GM21390 (cell line): ENCODE measurements at regions not wholly inside any gene's neighbourhood (a gene's known extent, or its start where the extent isn't known, plus 50 kb on each side); places are given as distances from the start of the nearest gene placed in this dataset.

Source experiments
- ATAC-seq: cut with Tn5 transposase; IDR thresholded peaks from one replicate; pipeline ENCODE4 v1.9.1; 2021; ENCODE audit not compliant: unreplicated experiment

DNA sequence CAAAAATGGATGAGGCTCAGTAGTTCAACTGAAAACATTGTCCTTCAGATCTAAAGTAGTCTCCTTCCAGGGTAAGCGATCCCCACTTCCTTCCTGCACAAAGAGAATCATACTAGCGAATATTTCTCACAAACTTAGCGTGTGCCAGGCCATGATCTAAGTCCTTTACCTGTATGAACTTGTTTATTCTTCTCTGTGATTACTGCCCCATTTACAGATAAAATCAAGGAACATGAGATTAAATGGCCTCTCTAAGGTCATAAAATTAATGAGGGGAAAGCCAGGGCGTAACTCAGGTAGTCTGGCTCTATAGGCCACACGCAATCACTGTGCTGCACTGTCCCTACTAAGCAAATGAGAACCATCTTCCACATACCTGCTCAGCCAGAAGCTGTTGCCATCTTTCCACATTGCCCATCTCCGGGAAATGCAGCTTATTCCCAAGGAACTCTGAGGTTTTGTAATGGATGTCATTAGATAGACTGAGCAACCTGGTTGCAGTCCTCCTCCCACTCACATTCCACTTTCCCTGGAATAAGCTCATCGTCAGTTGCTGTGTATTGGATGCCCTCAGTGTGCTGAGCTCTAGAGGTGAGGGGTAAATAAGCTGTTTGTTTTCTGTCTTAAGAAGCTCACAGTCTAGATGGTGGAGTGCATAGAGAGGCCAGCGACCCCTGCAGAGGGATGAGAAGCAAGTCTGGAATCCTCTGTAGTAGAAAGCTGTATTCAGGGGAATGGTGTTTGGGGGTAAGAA, 146.3 kb downstream of the SNX19 start:
- ATAC-seq = no peak

DNA sequence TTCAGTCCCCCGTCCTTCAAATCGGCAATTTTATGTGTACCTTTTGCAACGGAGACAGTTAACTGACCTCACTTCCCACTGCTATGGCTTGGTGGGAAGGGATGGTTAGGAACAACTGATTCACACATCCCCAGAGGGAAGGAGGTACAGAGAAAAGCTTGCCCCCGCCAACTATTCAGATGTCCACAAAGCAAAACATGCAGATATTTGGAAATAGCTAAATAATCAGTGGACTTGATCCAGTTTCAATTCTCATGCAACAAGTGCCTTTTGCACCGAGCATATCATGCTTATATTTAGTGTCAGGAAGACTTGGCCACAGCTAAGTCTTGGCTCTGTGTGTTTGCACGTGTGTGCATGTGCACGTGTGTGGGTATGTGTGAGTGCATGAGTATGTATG, 144.6 kb downstream of the SNX19 start:
- ATAC-seq = no peak

DNA sequence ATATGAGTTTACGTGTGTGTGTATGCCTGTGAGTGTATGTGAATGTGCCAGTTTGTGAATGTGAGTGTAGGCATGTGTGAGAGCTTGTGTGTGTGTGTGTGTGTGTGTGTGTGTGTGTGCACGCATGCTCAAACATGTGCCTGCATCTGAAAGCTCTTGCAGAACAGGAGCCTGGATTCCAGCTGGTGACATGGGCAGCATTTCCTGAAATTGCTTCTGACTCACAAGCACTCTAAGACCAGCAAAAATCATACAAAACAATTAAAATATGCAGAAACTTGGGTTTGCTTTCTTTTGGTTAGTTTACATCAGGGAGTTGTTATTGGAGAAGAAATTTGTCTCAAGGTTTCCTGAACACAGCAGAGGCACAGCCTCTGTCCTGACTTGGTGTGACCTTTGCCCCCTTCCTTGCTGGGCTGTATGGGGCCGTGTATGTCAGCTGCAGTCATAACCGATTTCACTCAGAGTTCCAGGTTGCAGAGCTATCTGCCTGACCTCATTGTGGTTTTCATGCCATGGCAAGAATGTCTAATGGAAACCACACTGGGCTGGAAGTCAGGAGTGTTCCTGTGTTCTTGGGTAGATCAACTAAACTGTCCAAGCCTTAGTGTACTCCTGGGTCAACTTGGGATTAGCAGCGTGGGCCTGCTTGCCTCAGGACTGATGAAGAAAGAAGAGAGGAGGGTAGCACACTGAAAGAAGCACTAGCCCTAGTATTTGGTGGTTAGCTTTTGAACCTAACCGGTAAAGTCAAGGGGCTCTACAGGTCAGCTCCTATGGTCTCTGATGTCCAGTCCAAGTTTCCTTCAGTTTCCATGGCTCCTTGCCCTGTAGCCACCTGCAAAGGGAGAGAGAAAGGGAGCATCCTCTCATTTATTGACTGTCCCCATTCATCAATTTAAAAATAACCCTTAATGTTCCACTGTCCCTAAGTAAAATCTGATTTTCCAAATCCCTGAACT, 143.7 kb downstream of the SNX19 start:
- ATAC-seq = no peak

DNA sequence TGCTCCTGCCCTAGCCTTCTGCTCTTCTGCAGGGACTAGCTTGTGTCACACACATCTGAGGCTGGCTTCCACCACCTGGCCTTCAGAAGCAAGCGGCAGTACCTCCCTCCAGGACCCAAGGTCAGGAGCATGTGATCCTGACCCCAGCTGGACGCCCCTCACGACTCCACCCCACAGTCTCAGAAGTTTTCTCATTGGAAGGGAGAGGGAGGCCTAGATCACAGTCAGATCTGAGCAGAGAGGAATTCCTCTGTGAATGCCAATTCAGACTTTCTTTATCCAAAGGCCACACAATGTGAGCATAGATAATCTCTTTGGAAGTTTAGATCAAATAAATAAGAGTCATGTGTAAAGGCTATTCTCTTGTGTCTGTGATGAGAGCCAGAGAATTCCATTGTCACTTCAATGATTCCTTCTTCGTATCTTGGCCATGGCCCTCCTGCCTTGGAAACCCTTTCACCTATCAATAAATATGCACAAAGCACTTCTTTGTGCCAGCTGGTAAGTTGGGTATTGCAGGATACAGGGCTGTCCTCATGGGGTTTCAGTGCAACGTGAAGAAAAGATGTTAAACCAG, 142.9 kb downstream of the SNX19 start:
- ATAC-seq = no peak

DNA sequence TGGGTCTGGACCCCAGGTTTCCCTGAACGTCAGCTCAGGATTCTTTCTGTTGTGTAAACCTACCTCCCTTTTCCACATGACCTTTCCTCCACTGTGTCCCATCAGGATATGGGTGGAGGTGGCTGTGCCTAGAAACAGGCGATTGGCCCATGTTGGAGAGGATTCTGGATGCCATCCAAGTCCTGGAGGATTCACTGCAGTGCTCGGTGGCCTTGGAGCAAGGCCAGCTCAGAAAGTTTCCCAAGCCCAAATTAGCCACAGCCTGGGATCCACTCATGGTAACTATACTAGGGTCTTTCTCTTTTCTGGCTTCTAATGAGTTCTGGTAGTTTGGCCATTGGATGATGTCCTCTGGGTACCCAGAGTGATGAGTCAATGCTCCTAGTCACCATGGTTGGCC, 141.6 kb downstream of the SNX19 start:
- ATAC-seq = no peak

DNA sequence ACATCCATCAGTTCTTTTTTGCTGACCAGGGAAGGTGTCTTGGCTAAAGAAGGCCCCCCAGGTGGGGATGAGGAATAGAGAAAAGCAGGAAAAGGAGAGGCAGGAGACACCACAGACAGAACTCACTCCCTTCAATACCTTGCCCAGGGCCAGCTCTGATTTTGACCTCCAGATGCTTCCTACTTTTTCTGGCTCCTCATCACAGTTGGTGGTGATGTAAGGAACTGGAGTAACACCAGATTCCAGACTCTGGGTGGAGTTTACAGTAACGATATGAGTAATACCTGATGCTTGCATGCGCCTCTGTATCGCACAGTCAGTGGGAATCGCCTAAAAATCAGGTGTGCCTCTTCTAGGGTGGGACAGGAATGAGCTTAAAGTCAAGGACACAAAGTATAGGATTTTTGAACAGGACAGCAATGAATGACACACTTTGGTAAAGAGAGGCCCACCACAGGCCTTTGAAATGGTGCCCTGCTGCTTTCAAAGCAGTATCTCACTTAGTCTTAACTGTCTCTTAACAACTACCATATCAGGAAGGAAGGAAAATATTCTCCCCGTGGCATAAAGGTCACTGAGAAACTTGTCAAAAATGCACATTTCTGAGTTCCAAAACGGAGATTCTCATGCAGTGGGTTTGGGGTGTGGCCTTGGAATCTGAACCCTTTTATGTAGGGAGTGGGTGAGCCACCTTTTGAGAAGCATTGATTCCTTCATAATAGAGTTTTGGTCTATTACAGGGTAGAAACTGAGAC, 140.8 kb downstream of the SNX19 start:
- ATAC-seq = no peak

DNA sequence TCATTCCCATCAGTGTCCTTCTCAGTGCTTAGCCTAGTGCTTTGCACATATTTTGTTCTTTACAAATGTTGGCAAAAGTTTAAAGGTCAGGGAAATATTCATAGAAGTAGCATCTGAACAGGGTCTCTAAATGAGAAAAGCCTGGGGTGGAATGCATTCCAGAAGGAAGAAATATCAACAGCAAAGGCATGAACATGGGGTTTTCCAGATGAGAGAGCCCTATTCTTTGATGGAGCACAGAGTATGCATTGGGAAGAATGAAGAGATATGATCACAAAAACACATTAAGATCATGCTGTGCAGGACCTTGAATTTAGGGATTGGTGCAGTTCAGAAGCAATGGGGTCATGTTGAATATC, 140.2 kb downstream of the SNX19 start:
- no peak for ATAC-seq

DNA sequence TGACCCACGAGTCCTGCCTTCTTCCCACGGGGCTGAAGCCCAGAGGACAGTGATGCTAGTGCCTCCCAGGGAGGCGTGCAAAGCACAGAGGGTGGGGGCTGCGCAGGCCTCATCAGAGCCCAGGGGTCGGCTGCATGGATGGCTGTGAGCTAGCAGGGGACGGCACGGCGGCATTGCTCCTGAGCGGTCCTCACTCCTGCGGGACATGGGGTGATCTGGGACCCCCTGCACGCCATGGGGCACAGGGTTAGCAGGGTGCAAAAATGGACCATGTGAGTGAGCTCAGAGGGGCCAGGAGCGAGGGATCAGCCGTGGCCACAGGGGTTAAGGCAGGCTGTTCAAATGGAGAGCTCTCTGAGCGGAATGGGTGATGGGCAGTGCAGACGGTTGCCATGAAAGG, 138.3 kb downstream of the SNX19 start:
- no peak for ATAC-seq

DNA sequence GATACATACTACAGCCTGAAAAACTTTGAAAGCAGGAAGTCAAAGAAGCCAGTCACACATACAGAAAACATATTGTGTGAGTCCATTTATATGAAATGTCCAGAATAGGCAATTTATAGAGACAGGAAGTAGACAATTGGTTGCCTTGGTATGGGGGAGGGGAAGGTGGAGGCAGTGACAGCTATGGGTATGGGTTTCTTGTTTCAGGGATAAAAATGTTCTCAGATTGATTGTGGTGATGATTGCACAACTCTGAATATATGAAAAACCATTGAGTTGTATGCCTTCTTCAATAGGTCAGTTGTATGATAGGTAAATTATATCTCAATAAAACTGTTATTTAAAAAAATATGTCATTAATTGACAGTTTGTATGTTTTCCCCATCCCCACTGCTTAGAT, 137.6 kb downstream of the SNX19 start:
- no peak for ATAC-seq

DNA sequence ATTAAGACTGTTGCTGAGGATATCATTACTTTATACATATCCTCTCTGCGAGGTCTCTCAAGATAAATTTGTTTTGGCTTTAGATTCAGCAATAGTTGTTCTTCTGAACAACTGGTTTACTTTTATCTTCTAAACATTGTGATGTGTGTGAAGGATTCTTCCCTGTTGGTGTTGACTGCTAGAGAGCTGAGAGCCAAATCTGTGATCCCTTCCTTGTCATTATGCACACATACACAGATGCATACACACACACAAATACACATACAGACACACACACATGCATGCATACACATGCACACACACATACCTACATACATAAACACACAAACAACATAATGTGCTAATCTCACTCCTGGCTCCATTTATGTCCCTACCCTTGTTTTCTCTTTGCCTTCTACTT, 137.0 kb downstream of the SNX19 start:
- ATAC-seq = no peak

DNA sequence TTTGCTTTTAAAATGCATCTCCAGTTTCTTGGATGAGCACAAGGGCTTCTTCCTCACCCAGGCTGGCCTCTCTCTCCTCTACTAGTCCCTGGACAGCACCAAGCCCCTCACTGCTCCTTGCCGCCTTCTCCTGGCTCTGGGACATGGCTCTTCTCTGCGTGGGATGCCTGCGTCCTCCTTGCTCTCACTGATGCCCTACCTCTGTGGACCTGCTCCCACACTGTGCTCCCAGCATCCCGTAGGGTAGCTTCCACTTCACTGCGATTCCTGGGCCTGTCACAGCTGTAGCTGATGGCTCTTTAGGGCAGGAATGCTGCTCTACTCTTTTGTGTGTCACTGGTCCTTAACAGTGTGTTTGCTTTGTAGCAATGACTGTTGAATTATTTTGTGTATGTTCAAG, 136.3 kb downstream of the SNX19 start:
- no peak for ATAC-seq

DNA sequence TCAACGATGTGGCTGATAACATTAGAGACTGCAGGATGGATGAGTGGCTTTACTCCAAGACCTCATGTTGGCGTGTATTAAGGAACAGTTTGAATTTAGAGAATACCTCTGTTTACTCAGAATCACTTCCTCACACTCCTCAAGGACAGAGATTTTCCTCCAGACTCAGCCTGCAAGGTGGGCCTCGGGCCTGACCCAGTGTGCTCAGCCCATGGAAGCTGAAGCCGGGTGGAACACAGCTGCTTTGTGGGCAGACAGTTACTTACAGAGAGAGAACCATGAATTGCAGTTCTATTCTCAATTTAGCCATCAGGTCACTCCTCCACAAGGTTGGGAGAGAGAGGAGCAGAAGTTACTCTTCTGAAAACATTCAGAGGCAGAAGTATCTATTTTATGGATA, 135.8 kb downstream of the SNX19 start:
- no peak for ATAC-seq

DNA sequence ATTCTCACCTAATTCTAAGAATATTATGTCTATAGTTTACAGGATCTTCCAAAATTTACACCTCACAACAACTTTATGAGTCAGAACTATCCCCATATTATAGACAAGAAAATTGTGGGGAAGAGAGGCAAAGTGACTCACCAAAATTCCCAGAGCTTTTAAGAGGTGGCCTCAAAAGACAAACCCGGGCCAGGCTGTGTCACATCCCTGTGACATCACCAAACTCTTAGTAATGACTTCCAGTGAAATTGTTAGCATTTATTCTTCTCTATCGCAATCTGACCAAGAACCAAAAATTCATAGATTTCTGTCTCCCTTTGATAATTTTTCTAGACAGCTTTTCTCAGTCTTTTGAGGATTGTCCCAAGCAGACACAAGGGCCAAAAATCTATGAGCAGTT, 134.3 kb downstream of the SNX19 start:
- ATAC-seq = no peak

DNA sequence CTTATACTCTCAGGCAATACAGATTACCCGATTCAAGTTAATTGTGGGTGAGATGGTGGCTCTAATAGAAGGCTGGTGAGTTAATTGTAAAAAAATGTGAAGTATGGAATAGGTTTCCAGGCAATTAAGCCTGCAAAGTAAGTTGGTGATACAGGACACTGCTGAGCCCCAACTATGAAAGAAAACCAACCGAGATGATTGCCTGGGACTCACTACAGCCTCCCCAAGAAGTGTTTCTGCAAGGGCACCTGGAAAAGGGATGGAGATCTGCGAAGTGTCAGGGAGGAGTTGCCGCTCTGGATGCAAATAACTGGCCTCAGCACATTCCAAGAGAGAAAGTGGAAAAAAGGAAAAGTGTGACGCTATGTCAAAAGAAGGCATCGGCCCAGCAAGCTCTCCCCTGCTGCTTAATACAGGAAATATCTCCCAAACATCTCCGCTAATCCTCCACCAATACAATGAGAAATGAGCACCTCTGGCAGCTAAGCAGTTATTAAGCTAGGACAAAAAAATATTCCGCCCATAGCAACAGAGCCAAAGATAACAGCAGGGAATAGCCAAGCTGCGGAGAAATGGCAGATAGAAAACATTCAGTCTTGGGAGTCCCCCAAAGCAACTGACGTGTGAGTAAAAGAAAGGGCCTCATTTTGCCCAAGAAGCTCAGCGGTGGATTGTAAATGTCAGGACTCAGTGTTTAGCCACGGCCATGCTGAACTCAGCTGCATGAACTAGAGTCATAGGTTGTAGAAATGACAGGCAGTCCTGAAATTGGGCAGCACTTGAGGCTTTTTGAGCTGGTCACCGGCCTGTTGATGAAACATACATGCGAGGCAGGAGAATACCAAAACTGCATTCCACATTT, 133.7 kb downstream of the SNX19 start:
- ATAC-seq = no peak

DNA sequence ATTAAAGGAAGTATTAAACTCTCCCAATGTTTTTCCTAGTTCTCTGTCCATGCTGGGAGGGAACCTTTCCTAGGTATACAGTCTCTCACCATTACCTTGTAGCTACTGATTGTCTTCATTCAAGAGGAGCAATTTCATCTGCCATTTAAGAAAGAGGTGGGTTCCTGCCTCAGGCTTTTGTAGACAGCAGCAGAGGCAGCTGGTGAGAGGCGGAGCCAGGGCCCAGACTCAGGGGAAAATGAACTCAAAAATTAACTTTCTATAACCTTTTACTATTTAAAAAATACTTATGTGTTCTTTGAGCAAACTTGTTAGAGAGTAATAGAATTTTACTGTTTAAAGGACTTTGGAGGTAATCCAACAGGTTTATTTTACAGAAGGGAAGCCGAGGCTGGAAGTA, 133.0 kb downstream of the SNX19 start:
- ATAC-seq = no peak

DNA sequence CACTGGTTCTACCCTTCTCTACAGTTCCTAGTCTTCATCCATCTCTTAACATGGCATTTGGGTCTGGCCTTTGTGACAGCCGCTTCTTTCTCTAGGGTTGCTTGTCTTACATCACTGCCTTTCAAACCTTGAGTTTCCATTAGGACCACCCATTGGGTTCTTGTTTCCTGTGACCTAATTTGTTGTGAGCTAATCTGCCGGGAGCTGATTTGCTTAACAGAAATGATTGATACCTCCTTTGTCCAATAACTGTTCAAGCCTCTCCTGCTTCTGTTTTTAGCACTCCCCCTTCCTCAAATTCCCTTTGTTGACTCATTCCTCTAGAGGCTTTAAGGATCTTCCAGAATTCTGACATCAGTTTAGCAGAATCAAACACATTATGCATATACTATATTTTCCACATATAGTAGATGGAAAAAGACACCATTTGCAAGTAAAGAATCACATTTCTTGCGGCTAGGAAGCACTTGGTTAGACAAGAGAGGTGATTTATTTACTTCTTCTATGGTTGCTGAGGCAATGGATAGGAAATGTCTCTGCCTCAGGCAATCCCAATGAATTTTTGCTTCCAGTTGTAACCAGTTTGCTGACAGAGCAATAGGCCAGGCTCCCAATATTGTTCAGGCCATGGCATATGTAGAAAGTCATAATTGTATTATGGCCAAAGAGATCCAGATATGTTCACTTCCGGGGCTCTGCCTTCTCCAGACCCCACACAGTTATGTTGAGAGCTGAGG, 130.7 kb downstream of the SNX19 start:
- no peak for ATAC-seq

DNA sequence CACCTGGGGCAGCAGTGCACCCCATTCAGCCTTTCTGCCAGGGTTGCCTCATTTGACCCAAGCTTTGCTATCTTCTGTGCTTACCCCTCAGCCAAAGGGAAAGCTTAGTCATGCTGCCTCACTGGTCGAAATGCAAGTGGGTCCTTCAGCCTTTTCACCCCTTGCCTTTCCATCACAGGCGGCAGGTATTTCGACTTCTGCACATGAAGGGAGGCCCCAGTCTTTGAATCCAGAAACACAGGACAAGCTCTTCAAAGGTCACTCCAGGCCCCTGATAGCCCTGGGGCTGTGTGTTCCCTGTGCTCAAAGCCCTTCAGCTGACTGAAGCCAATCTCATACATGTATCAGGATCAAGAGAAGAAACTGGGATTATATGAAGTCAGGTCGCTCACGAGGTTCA, 129.7 kb downstream of the SNX19 start:
- ATAC-seq = no peak

DNA sequence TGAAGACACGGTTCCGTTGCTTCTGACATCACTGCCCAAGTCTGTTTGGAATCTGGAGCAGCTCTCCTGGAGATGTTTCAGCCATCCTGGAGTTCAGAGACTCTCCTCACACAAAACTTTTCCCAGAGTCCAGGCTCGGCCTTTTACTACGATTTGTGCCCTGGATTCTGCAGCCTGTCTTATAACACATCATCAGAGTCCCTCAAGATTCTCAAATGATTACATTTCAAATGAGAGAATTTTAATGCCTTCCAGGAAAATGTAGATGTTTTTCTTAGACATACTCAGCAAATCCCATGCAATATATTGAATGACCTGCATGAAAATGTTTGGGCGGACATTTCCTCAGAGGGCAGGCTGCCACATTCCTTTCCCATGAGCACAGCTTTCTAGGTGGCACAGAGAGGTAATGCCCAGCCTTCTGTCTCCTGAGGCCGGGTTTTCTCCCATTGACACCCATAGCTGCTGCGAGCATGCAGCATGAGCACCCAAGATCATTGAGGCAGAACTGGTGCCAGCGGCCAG, 129.1 kb downstream of the SNX19 start:
- ATAC-seq = no peak

DNA sequence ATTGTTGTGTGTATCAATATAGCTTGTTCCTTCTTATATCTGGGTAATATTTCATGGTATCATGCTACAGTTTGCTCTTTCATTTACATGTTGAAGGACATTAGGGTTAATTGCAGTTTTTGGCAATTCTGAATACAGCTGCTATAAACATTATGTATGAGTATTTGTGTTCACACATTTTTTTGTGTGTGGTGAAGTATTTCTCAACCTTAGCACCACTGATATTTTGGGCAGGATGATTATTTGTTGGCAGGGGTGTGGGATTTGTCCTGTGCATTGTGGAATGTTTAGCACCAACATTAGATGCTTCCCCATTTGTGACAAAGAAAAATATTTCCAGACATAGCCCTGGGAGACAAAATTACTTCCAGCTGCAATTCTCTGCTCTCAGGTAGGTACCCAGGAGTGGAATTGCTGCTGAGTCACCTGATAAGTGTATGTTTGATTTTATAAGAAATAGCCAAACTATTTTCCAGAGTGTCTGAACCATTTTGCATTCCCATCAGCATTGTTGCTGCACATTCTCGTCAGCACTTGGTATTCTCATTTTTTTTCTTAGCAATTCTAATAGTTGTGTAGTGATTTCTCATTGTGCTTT, 128.2 kb downstream of the SNX19 start:
- ATAC-seq = no peak
